Activated naive CD4-positive, alpha-beta T cell treated with anti-CD3 and anti-CD28 coated beads, Interleukin-2, amount 50 U/mL, for 24 hours (primary cell): ENCODE measurements at regions not wholly inside any gene's neighbourhood (a gene's known extent, or its start where the extent isn't known, plus 50 kb on each side); places are given as distances from the start of the nearest gene placed in this dataset.

Experiments
- H3K27ac Mint-ChIP-seq: one replicate; pipeline ENCODE4 v1.8.0; 2021; ENCODE audit warnings: mild to moderate bottlenecking, mixed read lengths
- H3K27me3 Mint-ChIP-seq: one replicate; pipeline ENCODE4 v1.8.0; 2021; ENCODE audit warnings: mixed read lengths
- H3K36me3 Mint-ChIP-seq: one replicate; pipeline ENCODE4 v1.8.0; 2021; ENCODE audit warnings: mixed read lengths
- H3K4me1 Mint-ChIP-seq: one replicate; pipeline ENCODE4 v1.8.0; 2021; ENCODE audit warnings: mixed read lengths
- H3K4me3 Mint-ChIP-seq: one replicate; pipeline ENCODE4 v1.8.0; 2021; ENCODE audit warnings: mild to moderate bottlenecking, mixed read lengths
- H3K9me3 Mint-ChIP-seq: one replicate; pipeline ENCODE4 v1.8.0; 2021; ENCODE audit warnings: mixed read lengths

DNA sequence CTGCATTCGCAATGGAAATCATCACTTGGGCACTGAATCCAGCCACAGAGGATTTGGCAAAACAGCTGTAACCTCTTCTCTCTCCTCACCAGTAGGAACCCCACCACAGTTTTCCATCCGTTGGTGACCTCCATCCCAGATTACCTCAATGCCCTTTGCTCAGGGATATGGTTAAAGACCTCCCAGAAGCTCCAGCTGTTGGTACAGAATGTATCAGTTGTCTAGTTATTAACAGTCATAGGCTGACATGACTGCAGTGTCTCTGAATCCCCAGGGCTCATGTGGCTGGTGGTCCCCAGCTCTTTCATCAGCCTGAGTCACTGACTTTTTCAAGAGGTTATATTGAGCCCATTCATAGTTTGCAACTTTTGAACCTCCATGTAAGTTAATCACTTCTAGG, 189.8 kb upstream of the HHIP start:
- H3K4me3 Mint-ChIP-seq = no peak overlapping the region
- H3K27ac Mint-ChIP-seq = no peak overlapping the region
- H3K9me3 Mint-ChIP-seq = no peaks in the 10 kb centered on the region
- no peaks in the 10 kb centered on the region for H3K36me3 Mint-ChIP-seq
- H3K4me1 Mint-ChIP-seq = no peaks in the 10 kb centered on the region
- peaks cover 3% of the 10 kb centered on the region for H3K27me3 Mint-ChIP-seq

DNA sequence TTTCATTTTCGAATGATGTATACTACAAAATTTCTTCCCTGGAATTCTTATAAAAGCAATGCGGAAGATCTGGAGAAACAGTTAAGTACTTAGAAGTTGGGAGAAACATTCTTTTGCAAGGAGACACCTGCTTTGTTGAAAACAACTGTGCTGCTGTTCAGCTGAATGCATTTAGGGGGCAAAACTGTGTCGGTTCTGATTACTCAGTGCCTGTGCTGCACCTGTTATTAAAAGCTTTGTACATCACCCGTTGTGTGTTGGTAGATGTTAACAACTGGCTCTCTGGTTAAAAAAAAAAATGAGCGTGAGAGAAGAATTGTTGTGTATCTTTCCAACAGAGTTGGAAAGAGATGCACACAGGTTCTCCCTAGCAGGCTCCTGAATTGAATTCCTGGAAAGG, 184.1 kb upstream of the HHIP start:
- H3K4me1 Mint-ChIP-seq = no peaks in the 10 kb centered on the region
- H3K9me3 Mint-ChIP-seq = peaks cover 4% of the 10 kb centered on the region
- no peaks in the 10 kb centered on the region for H3K36me3 Mint-ChIP-seq
- peaks cover 1% of the 10 kb centered on the region for H3K27me3 Mint-ChIP-seq
- H3K27ac Mint-ChIP-seq = no peak overlapping the region
- H3K4me3 Mint-ChIP-seq = no peak overlapping the region

GRCh38 chr4:144463236-144463635, 182.7 kb upstream of the HHIP start:
- Mint-ChIP-seq H3K36me3 (no peaks in the 10 kb centered on the region), H3K9me3 (peaks cover 4% of the 10 kb centered on the region), H3K4me1 (no peaks in the 10 kb centered on the region), H3K27me3 (peaks cover 1% of the 10 kb centered on the region), H3K4me3 (no peak overlapping the region), H3K27ac (no peak overlapping the region)

DNA sequence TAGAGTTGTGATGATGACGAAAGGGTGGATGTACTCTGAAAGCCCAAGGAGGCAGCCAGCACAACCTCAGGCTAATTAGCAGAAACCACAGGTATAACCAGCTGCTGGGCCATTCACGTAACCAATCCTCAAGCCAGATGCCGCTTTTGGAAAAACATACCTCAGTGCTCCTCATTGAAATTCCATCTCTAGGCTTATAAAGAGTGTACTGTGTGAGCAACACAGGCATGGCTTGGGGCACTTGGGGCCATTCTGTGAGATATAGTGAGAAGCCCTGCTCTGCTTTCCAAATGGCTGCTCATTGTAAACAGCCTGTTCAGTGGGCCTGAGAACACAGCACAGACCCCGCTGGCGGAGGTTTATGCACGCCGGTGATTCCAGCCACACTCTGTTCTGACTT, 182.1 kb upstream of the HHIP start:
- Mint-ChIP-seq H3K36me3 (no peaks in the 10 kb centered on the region), H3K4me3 (no peak overlapping the region), H3K4me1 (no peaks in the 10 kb centered on the region), H3K27ac (no peak overlapping the region), H3K27me3 (peaks cover 1% of the 10 kb centered on the region), H3K9me3 (peaks cover 4% of the 10 kb centered on the region)

DNA sequence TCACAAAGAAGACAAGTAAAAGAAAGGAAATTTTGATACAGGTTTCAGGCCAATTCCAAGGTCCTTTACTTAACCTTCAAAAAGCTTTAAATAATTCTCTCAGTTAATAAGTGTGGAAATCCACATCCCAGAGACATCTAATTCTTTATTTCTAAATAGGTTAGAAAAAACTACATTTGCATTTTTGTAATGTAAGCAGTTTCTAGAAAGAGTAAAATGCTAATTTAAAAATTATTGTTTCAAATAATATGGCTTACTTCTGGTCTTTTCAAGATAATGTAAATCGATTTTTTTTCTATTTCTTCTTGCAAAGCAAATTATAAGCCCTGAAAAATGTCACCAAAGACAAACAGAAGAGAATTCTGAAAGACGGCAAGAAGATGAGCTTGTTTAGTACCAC, 180.4 kb upstream of the HHIP start:
- Mint-ChIP-seq H3K27me3 (peaks cover 3% of the 10 kb centered on the region), H3K4me1 (no peaks in the 10 kb centered on the region), H3K36me3 (no peaks in the 10 kb centered on the region), H3K4me3 (no peak overlapping the region), H3K9me3 (peaks cover 7% of the 10 kb centered on the region), H3K27ac (no peak overlapping the region)

- H3K9me3 Mint-ChIP-seq = peaks cover 16% of the 10 kb centered on the region
- no peak overlapping the region for H3K4me3 Mint-ChIP-seq
- H3K27ac Mint-ChIP-seq = no peak overlapping the region
- H3K27me3 Mint-ChIP-seq = peaks cover 5% of the 10 kb centered on the region
- no peaks in the 10 kb centered on the region for H3K4me1 Mint-ChIP-seq
- no peaks in the 10 kb centered on the region for H3K36me3 Mint-ChIP-seq
Observed at GRCh38 chr4:144480068-144480467, 165.9 kb upstream of the HHIP start.

DNA sequence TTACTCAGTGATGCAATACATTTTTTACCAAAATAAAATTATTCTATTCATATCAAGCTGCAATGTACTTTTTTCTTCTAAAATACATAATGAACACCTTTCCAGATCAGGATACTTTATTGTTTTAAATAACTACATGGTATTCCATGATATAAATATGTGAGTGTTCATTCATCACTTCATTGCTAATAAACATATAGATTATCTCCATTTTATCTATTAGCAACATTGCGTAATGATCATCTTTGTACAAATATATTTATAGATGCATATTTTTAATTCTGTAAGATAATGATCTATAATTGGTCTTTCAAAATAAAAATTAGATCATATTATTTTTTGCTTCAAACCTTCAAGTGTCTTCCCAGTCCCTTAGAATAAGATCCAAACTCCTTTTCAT, 156.1 kb upstream of the HHIP start:
- no peak overlapping the region for H3K4me3 Mint-ChIP-seq
- H3K27me3 Mint-ChIP-seq = no peaks in the 10 kb centered on the region
- peaks cover 5% of the 10 kb centered on the region for H3K9me3 Mint-ChIP-seq
- no peaks in the 10 kb centered on the region for H3K4me1 Mint-ChIP-seq
- no peaks in the 10 kb centered on the region for H3K36me3 Mint-ChIP-seq
- no peak overlapping the region for H3K27ac Mint-ChIP-seq

GRCh38 chr4:144494280-144494679, 151.7 kb upstream of the HHIP start:
- Mint-ChIP-seq H3K4me1 (no peaks in the 10 kb centered on the region), H3K36me3 (no peaks in the 10 kb centered on the region), H3K27ac (no peak overlapping the region)

GRCh38 chr4:144495944-144496343, 150.0 kb upstream of the HHIP start:
- Mint-ChIP-seq H3K36me3 (no peaks in the 10 kb centered on the region), H3K27me3 (no peaks in the 10 kb centered on the region), H3K9me3 (no peaks in the 10 kb centered on the region)

More at GRCh38 chr4:144494280-144494679, 151.7 kb upstream of the HHIP start:
- Mint-ChIP-seq H3K27me3 (no peaks in the 10 kb centered on the region), H3K9me3 (no peaks in the 10 kb centered on the region), H3K4me3 (no peak overlapping the region)

GRCh38 chr4:144499777-144500176, 146.2 kb upstream of the HHIP start:
- no peaks in the 10 kb centered on the region for H3K36me3 Mint-ChIP-seq
- H3K4me3 Mint-ChIP-seq = no peak overlapping the region
- H3K9me3 Mint-ChIP-seq = peaks cover 5% of the 10 kb centered on the region
- H3K27me3 Mint-ChIP-seq = peaks cover 2% of the 10 kb centered on the region
- H3K4me1 Mint-ChIP-seq = no peaks in the 10 kb centered on the region
- H3K27ac Mint-ChIP-seq = no peak overlapping the region

More at GRCh38 chr4:144495944-144496343, 150.0 kb upstream of the HHIP start:
- Mint-ChIP-seq H3K4me1 (no peaks in the 10 kb centered on the region), H3K27ac (no peak overlapping the region), H3K4me3 (no peak overlapping the region)

GRCh38 chr4:144501231-144501780, 144.7 kb upstream of the HHIP start:
- peaks cover 5% of the 10 kb centered on the region for H3K9me3 Mint-ChIP-seq
- no peak overlapping the region for H3K27ac Mint-ChIP-seq
- peaks cover 2% of the 10 kb centered on the region for H3K27me3 Mint-ChIP-seq
- H3K36me3 Mint-ChIP-seq = no peaks in the 10 kb centered on the region
- no peaks in the 10 kb centered on the region for H3K4me1 Mint-ChIP-seq
- H3K4me3 Mint-ChIP-seq = no peak overlapping the region

- Mint-ChIP-seq H3K9me3 (peaks cover 5% of the 10 kb centered on the region), H3K4me1 (no peaks in the 10 kb centered on the region), H3K27ac (no peak overlapping the region), H3K27me3 (peaks cover 2% of the 10 kb centered on the region), H3K4me3 (no peak overlapping the region), H3K36me3 (no peaks in the 10 kb centered on the region)
Observed at GRCh38 chr4:144504883-144505282, 141.1 kb upstream of the HHIP start.

DNA sequence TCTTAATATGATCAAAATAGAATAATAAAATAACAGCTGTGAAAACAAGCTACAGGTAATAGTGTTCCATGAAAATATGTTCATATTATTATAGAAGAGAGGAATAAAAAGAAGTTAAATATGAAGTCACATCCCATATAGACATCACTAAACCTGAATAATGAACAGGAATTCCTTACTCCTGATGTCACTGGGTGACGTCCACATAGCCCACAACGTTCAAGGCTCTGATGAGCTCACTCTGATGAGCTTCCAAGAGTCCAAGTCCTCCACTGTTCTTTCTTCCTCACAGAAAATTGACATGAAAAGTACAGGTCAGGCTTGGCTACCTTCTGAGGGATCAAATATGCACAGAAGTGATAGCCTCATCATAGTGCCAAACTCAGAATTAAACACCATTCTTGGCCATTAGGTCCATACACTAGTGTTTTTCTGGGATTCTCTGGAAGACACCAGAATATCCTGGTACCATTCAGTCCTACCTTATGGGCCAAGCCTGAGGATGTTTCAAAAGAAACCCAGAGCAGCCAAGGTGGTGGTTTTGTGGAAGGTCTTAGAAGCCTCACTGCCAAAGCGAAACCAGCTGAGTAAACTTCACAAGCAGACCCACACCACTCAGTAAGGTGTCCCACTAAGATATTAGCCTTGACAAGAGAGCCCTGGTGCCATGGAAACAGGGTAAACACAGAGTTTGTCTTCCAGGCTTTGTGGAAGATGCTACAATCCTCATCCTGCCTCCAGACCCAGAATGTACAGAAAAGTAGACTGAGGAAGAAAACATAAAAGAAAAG, 138.4 kb upstream of the HHIP start:
- peaks cover 2% of the 10 kb centered on the region for H3K27me3 Mint-ChIP-seq
- H3K36me3 Mint-ChIP-seq = no peaks in the 10 kb centered on the region
- H3K4me1 Mint-ChIP-seq = no peaks in the 10 kb centered on the region
- H3K27ac Mint-ChIP-seq = no peak overlapping the region
- H3K4me3 Mint-ChIP-seq = no peak overlapping the region
- peaks cover 5% of the 10 kb centered on the region for H3K9me3 Mint-ChIP-seq

DNA sequence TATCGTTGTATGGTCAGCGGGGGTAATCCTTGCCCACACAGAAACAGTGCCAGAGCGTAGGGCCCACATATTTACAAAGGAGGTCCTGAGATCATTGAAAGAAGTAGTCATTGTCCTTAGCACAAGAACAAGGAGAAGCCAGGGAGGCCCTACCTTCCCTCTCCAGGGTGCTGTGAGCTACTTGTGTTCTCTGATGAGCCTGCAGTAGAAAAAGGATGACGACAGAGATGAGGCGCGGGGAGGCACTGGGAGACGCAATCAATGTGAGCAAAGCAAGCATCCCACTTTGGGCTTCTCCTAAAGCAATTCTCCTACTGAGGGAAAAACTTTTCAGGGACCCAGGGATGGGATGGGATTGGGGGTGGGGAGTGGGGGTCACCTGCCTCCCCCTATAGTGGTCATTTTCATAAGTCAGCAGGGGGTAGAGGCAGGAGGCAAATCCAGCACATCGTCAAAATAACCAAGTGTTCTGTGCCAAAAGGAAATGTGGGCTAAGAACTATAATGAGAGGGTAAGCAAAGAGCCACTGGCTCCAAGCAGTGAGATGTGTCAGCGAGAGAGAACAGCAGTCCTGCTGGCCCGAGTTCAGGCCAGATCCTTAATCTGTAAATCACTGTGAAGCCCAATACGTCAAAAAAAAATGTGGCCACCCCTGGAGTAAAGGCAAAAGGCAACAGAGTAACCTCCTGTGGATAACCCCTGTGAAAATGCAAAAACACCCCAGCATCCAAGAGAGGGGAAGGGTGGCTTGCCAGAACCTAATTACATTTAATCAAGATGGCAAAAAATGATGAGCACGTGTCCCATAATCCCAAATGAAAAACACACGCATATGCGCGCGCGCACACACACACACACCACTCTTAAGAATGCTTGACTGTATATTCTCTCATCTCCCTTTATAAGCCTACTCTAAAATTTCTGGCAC, 136.6 kb upstream of the HHIP start:
- no peak overlapping the region for H3K4me3 Mint-ChIP-seq
- peaks cover 2% of the 10 kb centered on the region for H3K27me3 Mint-ChIP-seq
- H3K27ac Mint-ChIP-seq = no peak overlapping the region
- H3K4me1 Mint-ChIP-seq = no peaks in the 10 kb centered on the region
- no peaks in the 10 kb centered on the region for H3K36me3 Mint-ChIP-seq
- H3K9me3 Mint-ChIP-seq = no peaks in the 10 kb centered on the region

GRCh38 chr4:144514736-144515135, 131.2 kb upstream of the HHIP start:
- Mint-ChIP-seq H3K4me1 (no peaks in the 10 kb centered on the region), H3K27ac (no peak overlapping the region), H3K27me3 (peaks cover 2% of the 10 kb centered on the region), H3K4me3 (no peak overlapping the region), H3K36me3 (no peaks in the 10 kb centered on the region), H3K9me3 (no peaks in the 10 kb centered on the region)
